H9 (cell line): ENCODE measurements at regions not wholly inside any gene's neighbourhood (a gene's known extent, or its start where the extent isn't known, plus 50 kb on each side); places are given as distances from the start of the nearest gene placed in this dataset.

Source experiments
- DNase-seq: peaks from one replicate; pipeline ENCODE4 v3.0.0-alpha.2; 2017
- H2AFZ ChIP-seq: one replicate; pipeline ENCODE4 v1.6.1; 2013; ENCODE audit warnings: mild to moderate bottlenecking, low read length, control low read depth, moderate library complexity
- H2AK5ac ChIP-seq: 2 replicates; pipeline ENCODE4 v1.6.1; 2013; ENCODE audit warnings: low read length, control low read depth, mixed read lengths; ENCODE audit not compliant: insufficient read length
- H2BK120ac ChIP-seq: one replicate; pipeline ENCODE4 v1.6.1; 2013; ENCODE audit warnings: low read depth, mild to moderate bottlenecking, low read length, control low read depth, inconsistent platforms; ENCODE audit not compliant: poor library complexity, severe bottlenecking
- H2BK12ac ChIP-seq: 2 replicates; pipeline ENCODE4 v1.6.1; 2013; ENCODE audit warnings: low read length, control low read depth, mixed read lengths, low read depth; ENCODE audit not compliant: insufficient read length
- H2BK15ac ChIP-seq: 2 replicates; pipeline ENCODE4 v1.6.1; 2013; ENCODE audit warnings: low read depth, low read length, control low read depth
- H2BK20ac ChIP-seq: one replicate; pipeline ENCODE4 v1.6.1; 2013; ENCODE audit warnings: low read depth, mild to moderate bottlenecking, low read length, control low read depth, inconsistent platforms; ENCODE audit not compliant: poor library complexity, severe bottlenecking
- H2BK5ac ChIP-seq: 2 replicates; pipeline ENCODE4 v1.6.1; 2013; ENCODE audit warnings: low read length, control low read depth, mixed read lengths; ENCODE audit not compliant: insufficient read length
- H3K14ac ChIP-seq: 2 replicates; pipeline ENCODE4 v1.6.1; 2013; ENCODE audit warnings: low read length, control low read depth; ENCODE audit not compliant: insufficient read depth
- H3K18ac ChIP-seq: 2 replicates; pipeline ENCODE4 v1.6.1; 2013; ENCODE audit warnings: low read depth, mild to moderate bottlenecking, mixed read lengths, low read length, control low read depth; ENCODE audit not compliant: insufficient read length
- H3K23ac ChIP-seq: 2 replicates; pipeline ENCODE4 v1.6.1; 2013; ENCODE audit warnings: low read length, control low read depth, mixed read lengths, low read depth; ENCODE audit not compliant: insufficient read length
- H3K23me2 ChIP-seq: 2 replicates; pipeline ENCODE4 v1.6.1; 2013; ENCODE audit warnings: low read depth, mild to moderate bottlenecking, mixed read lengths, low read length, control low read depth; ENCODE audit not compliant: insufficient read length, poor library complexity, severe bottlenecking
- H3K27ac ChIP-seq: 2 replicates; pipeline ENCODE4 v1.5.1; 2013; ENCODE audit warnings: low read length, control low read depth, mixed read lengths, low read depth; ENCODE audit not compliant: insufficient read length
- H3K27me3 ChIP-seq: 2 replicates; pipeline ENCODE4 v1.6.1; 2013; ENCODE audit warnings: low read length, control low read depth, inconsistent platforms; ENCODE audit not compliant: insufficient read depth
- H3K4ac ChIP-seq: 2 replicates; pipeline ENCODE4 v1.6.1; 2013; ENCODE audit warnings: low read depth, mild to moderate bottlenecking, control low read depth, inconsistent platforms, low read length, moderate library complexity
- H3K4me1 ChIP-seq: 2 replicates; pipeline ENCODE4 v1.6.1; 2013; ENCODE audit warnings: low read length, control low read depth, inconsistent platforms; ENCODE audit not compliant: insufficient read depth
- H3K4me2 ChIP-seq: 2 replicates; pipeline ENCODE4 v1.6.1; 2013; ENCODE audit warnings: low read length, control low read depth, mixed read lengths; ENCODE audit not compliant: insufficient read length, insufficient read depth
- H3K56ac ChIP-seq: 2 replicates; pipeline ENCODE4 v1.6.1; 2013; ENCODE audit warnings: low read depth, mild to moderate bottlenecking, mixed read lengths, low read length, control low read depth; ENCODE audit not compliant: insufficient read length
- H3K79me1 ChIP-seq: 2 replicates; pipeline ENCODE4 v1.6.1; 2013; ENCODE audit warnings: low read depth, mild to moderate bottlenecking, moderate library complexity, low read length, control low read depth, inconsistent platforms; ENCODE audit not compliant: insufficient read depth, poor library complexity, severe bottlenecking
- H3K79me2 ChIP-seq: 2 replicates; pipeline ENCODE4 v1.6.1; 2013; ENCODE audit warnings: low read length, control low read depth, inconsistent platforms; ENCODE audit not compliant: insufficient read depth
- H3K9ac ChIP-seq: 2 replicates; pipeline ENCODE4 v1.6.1; 2013; ENCODE audit warnings: low read length, control low read depth, mixed read lengths; ENCODE audit not compliant: insufficient read length; ENCODE audit errors: extremely low read depth
- H3K9me3 ChIP-seq: one replicate; pipeline ENCODE4 v1.6.1; 2013; ENCODE audit warnings: low read depth, low read length, inconsistent platforms; ENCODE audit not compliant: control insufficient read depth
- H3T11ph ChIP-seq: one replicate; pipeline ENCODE4 v1.6.1; 2013; ENCODE audit warnings: mild to moderate bottlenecking, low read length, control low read depth, inconsistent platforms
- H4K20me1 ChIP-seq: one replicate; pipeline ENCODE4 v1.6.1; 2013; ENCODE audit not compliant: control insufficient read depth, insufficient read length, insufficient read depth
- H4K5ac ChIP-seq: 2 replicates; pipeline ENCODE4 v1.6.1; 2013; ENCODE audit warnings: low read depth, mild to moderate bottlenecking, mixed read lengths, low read length, control low read depth; ENCODE audit not compliant: insufficient read length
- H4K8ac ChIP-seq: replicated peaks from 2 replicates; pipeline ENCODE4 v1.6.1; 2013; ENCODE audit warnings: low read length, control low read depth, mixed read lengths, low read depth; ENCODE audit not compliant: insufficient read length
- H4K91ac ChIP-seq: 2 replicates; pipeline ENCODE4 v1.6.1; 2013; ENCODE audit warnings: low read depth, mild to moderate bottlenecking, moderate library complexity, mixed read lengths, low read length, control low read depth; ENCODE audit not compliant: insufficient read length
- H3K27ac Mint-ChIP-seq, 3 experiments: 2 replicates in 2 of 3; 3 replicates in 1 of 3; pipeline ENCODE4 v1.8.0; 2020 to 2021; ENCODE audit warnings: mixed read lengths in 3 of 3, mild to moderate bottlenecking in 1 of 3, moderate library complexity in 1 of 3
- H3K27me3 Mint-ChIP-seq: 2 replicates; pipeline ENCODE4 v1.8.0; 2021; ENCODE audit warnings: low read depth, mild to moderate bottlenecking, moderate library complexity, mixed read lengths
- H3K36me3 Mint-ChIP-seq, 3 experiments: 2 replicates in 2 of 3; 3 replicates in 1 of 3; pipeline ENCODE4 v1.8.0; 2020 to 2021; ENCODE audit warnings: low read depth in 3 of 3, mixed read lengths in 3 of 3; ENCODE audit not compliant: insufficient read depth in 1 of 3
- H3K4me1 Mint-ChIP-seq, 2 experiments: 2 replicates each; pipeline ENCODE4 v1.8.0; 2020; ENCODE audit warnings: mixed read lengths in 2 of 2
- H3K4me3 Mint-ChIP-seq, 2 experiments: 2 replicates in 1 of 2; 3 replicates in 1 of 2; pipeline ENCODE4 v1.8.0; 2020 to 2021; ENCODE audit warnings: mild to moderate bottlenecking in 2 of 2, mixed read lengths in 2 of 2, moderate library complexity in 1 of 2
- H3K9me3 Mint-ChIP-seq, 2 experiments: 2 replicates in 1 of 2; 3 replicates in 1 of 2; pipeline ENCODE4 v1.8.0; 2020; ENCODE audit warnings: mild to moderate bottlenecking in 2 of 2, mixed read lengths in 2 of 2, moderate library complexity in 1 of 2
- CTCF ChIP-seq: fragments of 200-600 bp; sonication (generic); conservative IDR thresholded peaks from 3 replicates; pipeline ENCODE4 v1.8.0; 2021; ENCODE audit warnings: antibody characterized with exemption, mild to moderate bottlenecking
- WGBS: extraction: QIAGEN DNeasy Blood & Tissue Kit; methylation state at CpG from one replicate; pipeline ENCODE4 v1.1.7; 2013; ENCODE audit warnings: missing lambda C conversion rate, low lambda C conversion rate, mixed read lengths; ENCODE audit not compliant: insufficient read length; ENCODE audit errors: extremely low coverage; 5-methylcytosine and 5-hydroxymethylcytosine counted together

- Histone ChIP-seq H4K5ac (no peak overlapping the region), H4K20me1 (no peaks in the 10 kb centered on the region), H3K79me1 (no peaks in the 10 kb centered on the region), H2BK12ac (no peak overlapping the region), H3K56ac (no peak overlapping the region), H3K23me2 (no peaks in the 10 kb centered on the region), H3K9me3 (no peaks in the 10 kb centered on the region), H2BK15ac (no peak overlapping the region), H3K23ac (no peak overlapping the region), H2BK5ac (no peak overlapping the region), H3K4me1 (no peaks in the 10 kb centered on the region; the same call in 1 of the 2 replicates), H3K18ac (no peak overlapping the region), H3K9ac (no peak overlapping the region), H3K14ac (no peak overlapping the region), H2BK20ac (no peak overlapping the region), H2BK120ac (no peak overlapping the region), H3K27ac (no peak overlapping the region), H2AK5ac (no peak overlapping the region), H3K4ac (no peak overlapping the region), H4K8ac (no peak overlapping the region), H4K91ac (no peak overlapping the region), H3K79me2 (no peaks in the 10 kb centered on the region), H3T11ph (no peak overlapping the region), H3K27me3 (no peaks in the 10 kb centered on the region), H3K4me2 (no peak overlapping the region), H2AFZ (no peak overlapping the region)
- Mint-ChIP-seq H3K4me3 (no peak overlapping the region), H3K4me1 (peaks cover 20 to 21% of the 10 kb centered on the region in 2 experiments), H3K27me3 (peaks cover 15% of the 10 kb centered on the region), H3K27ac (no peak overlapping the region), H3K9me3 (no peaks in the 10 kb centered on the region), H3K36me3 (no peaks in the 10 kb centered on the region)
- WGBS = no CpG with 5 or more reads among the region's 1 CpG
- TF ChIP-seq CTCF = no peak
- no peak for DNase-seq
Measured at GRCh38 chr7:54333952-54334351, 208.2 kb upstream of the VSTM2A start.
